WTC11 (cell line): ENCODE measurements at regions not wholly inside any gene's neighbourhood (a gene's known extent, or its start where the extent isn't known, plus 50 kb on each side); places are given as distances from the start of the nearest gene placed in this dataset.

ENCODE experiments used
- ATAC-seq: fragments of 200-7000 bp; cut with Tn5 transposase; 2 replicates; pipeline ENCODE4 v1.10.0; 2021; ENCODE audit warnings: mild to moderate bottlenecking, moderate library complexity
- CTCF ChIA-PET: fragments of 300-600 bp; sonication (Branson Sonifier 250); formaldehyde crosslinking; loops from one replicate; lab custom pipeline; 2021; ENCODE audit warnings: antibody characterized with exemption; lab: Charles Lee
- POLR2A ChIA-PET: fragments of 350-600 bp; sonication (Branson Sonifier 250); formaldehyde crosslinking; loops from one replicate; lab custom pipeline; 2021; ENCODE audit warnings: antibody characterized with exemption; lab: Charles Lee
- DNase-seq: peaks from one replicate; pipeline ENCODE4 v3.0.0; 2021; ENCODE audit warnings: low spot score
- H3K27ac Mint-ChIP-seq: 2 replicates; pipeline ENCODE4 v1.8.0; 2021; ENCODE audit warnings: mixed read lengths
- H3K27me3 Mint-ChIP-seq: 2 replicates; pipeline ENCODE4 v1.8.0; 2021; ENCODE audit warnings: low read depth, mild to moderate bottlenecking, moderate library complexity, mixed read lengths
- H3K36me3 Mint-ChIP-seq: 2 replicates; pipeline ENCODE4 v1.8.0; 2021; ENCODE audit warnings: mixed read lengths
- H3K4me1 Mint-ChIP-seq: 2 replicates; pipeline ENCODE4 v1.8.0; 2022; ENCODE audit warnings: mixed read lengths
- H3K4me3 Mint-ChIP-seq: 2 replicates; pipeline ENCODE4 v1.8.0; 2021; ENCODE audit warnings: mild to moderate bottlenecking, moderate library complexity, mixed read lengths
- H3K9me3 Mint-ChIP-seq: 2 replicates; pipeline ENCODE4 v1.8.0; 2021; ENCODE audit warnings: mixed read lengths
- ATF6 ChIP-seq: sonication (generic); formaldehyde crosslinking; IDR thresholded peaks from 2 replicates; pipeline ENCODE4 v1.8.1; 2023; ENCODE audit warnings: mild to moderate bottlenecking, missing genetic modification reagents
- E2F5 ChIP-seq: sonication (generic); formaldehyde crosslinking; IDR thresholded peaks from 2 replicates; pipeline ENCODE4 v1.8.1; 2022; ENCODE audit warnings: mild to moderate bottlenecking, moderate library complexity, missing genetic modification reagents
- FOXP1 ChIP-seq: sonication (generic); formaldehyde crosslinking; IDR thresholded peaks from 2 replicates; pipeline ENCODE4 v1.8.0; 2022; ENCODE audit warnings: missing genetic modification reagents, mild to moderate bottlenecking, moderate library complexity, borderline replicate concordance
- GRHL2 ChIP-seq: fragments of 250-450 bp; sonication (Bioruptor Pico); IDR thresholded peaks from 2 replicates; pipeline ENCODE4 v1.8.0; 2022; ENCODE audit warnings: mild to moderate bottlenecking, moderate library complexity; ENCODE audit not compliant: insufficient replicate concordance, severe bottlenecking
- HMGA2 ChIP-seq: fragments of 250-450 bp; sonication (Bioruptor Pico); IDR thresholded peaks from 2 replicates; pipeline ENCODE4 v1.4.0; 2021; ENCODE audit warnings: mild to moderate bottlenecking, moderate library complexity
- MAX ChIP-seq: sonication (generic); formaldehyde crosslinking; IDR thresholded peaks from 2 replicates; pipeline ENCODE4 v1.8.0; 2022; ENCODE audit warnings: mild to moderate bottlenecking, missing genetic modification reagents
- MXD4 ChIP-seq: fragments of 250-450 bp; sonication (Bioruptor Pico); IDR thresholded peaks from 2 replicates; pipeline ENCODE4 v1.8.0; 2021; ENCODE audit warnings: mild to moderate bottlenecking, moderate library complexity, borderline replicate concordance
- MYBL2 ChIP-seq: sonication (generic); formaldehyde crosslinking; IDR thresholded peaks from 2 replicates; pipeline ENCODE4 v1.8.1; 2023; ENCODE audit warnings: mild to moderate bottlenecking, moderate library complexity, missing genetic modification reagents
- NFATC4 ChIP-seq: fragments of 250-450 bp; sonication (Bioruptor Pico); IDR thresholded peaks from 2 replicates; pipeline ENCODE4 v1.9.0; 2021; ENCODE audit warnings: mild to moderate bottlenecking
- PREB ChIP-seq: sonication (generic); formaldehyde crosslinking; IDR thresholded peaks from 2 replicates; pipeline ENCODE4 v1.8.1; 2022; ENCODE audit warnings: mild to moderate bottlenecking, missing genetic modification reagents, moderate library complexity, borderline replicate concordance
- STAT6 ChIP-seq: sonication (generic); formaldehyde crosslinking; conservative IDR thresholded peaks from 2 replicates; pipeline ENCODE4 v1.8.1; 2023; ENCODE audit warnings: mild to moderate bottlenecking, low read depth, missing genetic modification reagents, moderate library complexity
- ZMAT4 ChIP-seq: fragments of 250-450 bp; sonication (Bioruptor Pico); IDR thresholded peaks from 2 replicates; pipeline ENCODE4 v1.9.0; 2021; ENCODE audit warnings: mild to moderate bottlenecking
- ZNF219 ChIP-seq: sonication (generic); formaldehyde crosslinking; IDR thresholded peaks from 2 replicates; pipeline ENCODE4 v1.8.0; 2023; ENCODE audit warnings: missing genetic modification reagents, mild to moderate bottlenecking, borderline replicate concordance
- ZNF532 ChIP-seq: fragments of 250-450 bp; sonication (Bioruptor Pico); IDR thresholded peaks from 2 replicates; pipeline ENCODE4 v1.9.0; 2021; ENCODE audit warnings: mild to moderate bottlenecking, borderline replicate concordance
- ZSCAN18 ChIP-seq: fragments of 250-450 bp; sonication (Bioruptor Pico); IDR thresholded peaks from 2 replicates; pipeline ENCODE4 v2.1.2; 2022; ENCODE audit warnings: mild to moderate bottlenecking, moderate library complexity

- TF ChIP-seq STAT6: no peak
- TF ChIP-seq FOXP1 (CRISPR knock-in tag): no peak
- TF ChIP-seq PREB: no peak
- no peak for TF ChIP-seq ZNF532 (CRISPR knock-in tag)
- no peak for TF ChIP-seq GRHL2 (CRISPR knock-in tag)
- TF ChIP-seq, all 79 proteins: peak for 0
Measured at GRCh38 chr16:5432166-5432565, 334.6 kb upstream of the EEF2KMT start (continued).

GRCh38 chr16:5430598-5430997, 333.0 kb upstream of the EEF2KMT start:
- H3K4me3 Mint-ChIP-seq: no peak overlapping the region
- ChIA-PET POLR2A (no interaction called here), CTCF (interaction anchor here (0.8 to 2.6 kb wide), 3 partner anchors 18 to 60 kb away, joined by 3 to 13 read pairs (median 5); no protein-coding TSS in a partner anchor)
- H3K36me3 Mint-ChIP-seq: no peaks in the 10 kb centered on the region
- H3K27ac Mint-ChIP-seq: no peak overlapping the region
- H3K27me3 Mint-ChIP-seq: peaks cover 3% of the 10 kb centered on the region; the same call in 1 of the 2 replicates
- ATAC-seq (no peak), DNase-seq (no peak)
- peaks cover 19% of the 10 kb centered on the region for H3K4me1 Mint-ChIP-seq
- TF ChIP-seq ATF6: no peak
- no peak for TF ChIP-seq ZSCAN18 (CRISPR knock-in tag)
- TF ChIP-seq FOXP1 (CRISPR knock-in tag): no peak
- no peak for TF ChIP-seq E2F5 (CRISPR knock-in tag)
- TF ChIP-seq MXD4 (CRISPR knock-in tag): no peak
- no peak for TF ChIP-seq HMGA2 (CRISPR knock-in tag)
- no peak for TF ChIP-seq NFATC4 (CRISPR knock-in tag)
- no peak for TF ChIP-seq ZMAT4 (CRISPR knock-in tag)
- TF ChIP-seq ZNF219 (CRISPR knock-in tag): no peak
- TF ChIP-seq MYBL2 (CRISPR knock-in tag): no peak
- no peak for TF ChIP-seq MAX (CRISPR knock-in tag)
- peaks cover 9% of the 10 kb centered on the region for H3K9me3 Mint-ChIP-seq
